ENCODE measurements at regions not wholly inside any gene's neighbourhood (a gene's known extent, or its start where the extent isn't known, plus 50 kb on each side); places are given as distances from the start of the nearest gene placed in this dataset.

GRCh38 chr12:127726671-127727315 is 540.2 kb upstream of the TMEM132C start:
- TF ChIP-seq TCF12 (IDR thresholded peaks at IDR 0.05; ENCODE audit: low read depth) (no peak), NFIC (IDR thresholded peaks at IDR 0.05) (no peak), RAD21 (IDR thresholded peaks at IDR 0.05; ENCODE audit: low read depth) (no peak), TAF1 (IDR thresholded peaks at IDR 0.05; ENCODE audit: low read depth) (no peak), EP300 (IDR thresholded peaks at IDR 0.05; ENCODE audit: borderline replicate concordance) (no peak), EGR1 (IDR thresholded peaks at IDR 0.05) (no peak), USF1 (IDR thresholded peaks at IDR 0.05) (no peak), REST (IDR thresholded peaks at IDR 0.05; ENCODE audit: low read depth) (no peak)

- TF ChIP-seq MAX (IDR thresholded peaks at IDR 0.05) (no peak), EP300 (IDR thresholded peaks at IDR 0.05; ENCODE audit: borderline replicate concordance) (no peak), TAF1 (IDR thresholded peaks at IDR 0.05; ENCODE audit: low read depth) (no peak), RAD21 (IDR thresholded peaks at IDR 0.05; ENCODE audit: low read depth) (no peak), CREB1 (IDR thresholded peaks at IDR 0.05; ENCODE audit: low read depth) (no peak), CEBPB (IDR thresholded peaks at IDR 0.05) (no peak), ZBTB7A (IDR thresholded peaks at IDR 0.05; ENCODE audit: low read depth) (no peak), TCF12 (IDR thresholded peaks at IDR 0.05; ENCODE audit: low read depth) (no peak), REST (IDR thresholded peaks at IDR 0.05; ENCODE audit: low read depth) (no peak), TEAD4 (IDR thresholded peaks at IDR 0.05) (no peak), NFIC (IDR thresholded peaks at IDR 0.05) (no peak)
Observed at GRCh38 chr12:127728285-127728684, 538.7 kb upstream of the TMEM132C start.

GRCh38 chr12:127728729-127729128 is 538.2 kb upstream of the TMEM132C start:
- TF ChIP-seq REST (IDR thresholded peaks at IDR 0.05; ENCODE audit: low read depth) = no peak
- no peak for TF ChIP-seq USF1 (IDR thresholded peaks at IDR 0.05)
- no peak for TF ChIP-seq MAX (IDR thresholded peaks at IDR 0.05)
- TF ChIP-seq TEAD4 (IDR thresholded peaks at IDR 0.05) = no peak
- TF ChIP-seq EGR1 (IDR thresholded peaks at IDR 0.05) = no peak
- TF ChIP-seq NFIC (IDR thresholded peaks at IDR 0.05) = no peak
- TF ChIP-seq TCF12 (IDR thresholded peaks at IDR 0.05; ENCODE audit: low read depth) = no peak
- no peak for TF ChIP-seq RAD21 (IDR thresholded peaks at IDR 0.05; ENCODE audit: low read depth)

- TF ChIP-seq TCF12 (IDR thresholded peaks at IDR 0.05; ENCODE audit: low read depth) = no peak
- no peak for TF ChIP-seq CREB1 (IDR thresholded peaks at IDR 0.05; ENCODE audit: low read depth)
- no peak for TF ChIP-seq EGR1 (IDR thresholded peaks at IDR 0.05)
- no peak for TF ChIP-seq MAX (IDR thresholded peaks at IDR 0.05)
- TF ChIP-seq FOXM1 (IDR thresholded peaks at IDR 0.05; ENCODE audit: borderline replicate concordance, low read depth) = no peak
- TF ChIP-seq REST (IDR thresholded peaks at IDR 0.05; ENCODE audit: low read depth) = no peak
- TF ChIP-seq EP300 (IDR thresholded peaks at IDR 0.05; ENCODE audit: borderline replicate concordance) = no peak
- TF ChIP-seq TEAD4 (IDR thresholded peaks at IDR 0.05) = no peak
Observed at GRCh38 chr12:127729381-127729780, 537.6 kb upstream of the TMEM132C start.
